ENCODE measurements at regions not wholly inside any gene's neighbourhood (a gene's known extent, or its start where the extent isn't known, plus 50 kb on each side); places are given as distances from the start of the nearest gene placed in this dataset.

DNA sequence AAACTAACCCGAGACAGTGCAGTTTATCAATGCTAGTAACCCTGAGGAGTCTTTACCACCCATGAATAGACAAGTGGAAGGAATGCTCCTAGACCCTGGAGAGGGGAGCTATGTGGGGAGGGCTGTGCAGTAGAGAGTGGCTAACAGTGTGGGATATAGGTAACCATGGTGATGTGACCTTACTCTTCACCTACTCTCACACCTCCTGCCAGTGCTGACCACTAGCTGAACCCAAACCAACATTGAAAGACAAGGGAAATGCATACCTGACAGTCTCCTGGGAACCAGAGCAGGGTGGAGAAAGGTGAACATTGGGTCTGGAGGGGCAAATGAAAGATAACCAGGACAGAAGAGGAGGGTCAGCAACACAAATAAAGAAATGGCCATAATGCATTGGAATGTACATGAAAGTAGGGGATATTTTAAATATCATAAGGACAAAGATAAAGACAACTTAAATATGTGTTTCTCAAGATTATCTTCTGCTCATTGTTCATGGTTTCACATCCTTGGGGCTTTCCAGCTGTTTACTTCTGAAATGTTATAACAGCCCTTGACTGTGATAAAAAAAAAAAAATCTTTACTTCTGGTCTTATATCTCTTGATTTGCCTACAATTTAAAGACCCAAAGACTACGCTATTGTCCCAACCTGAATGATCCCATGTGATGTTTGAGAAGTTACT lies 983.3 kb upstream of the TENM4 start:
- TF ChIP-seq CTCF (IDR thresholded peaks at IDR 0.05), result no peak

DNA sequence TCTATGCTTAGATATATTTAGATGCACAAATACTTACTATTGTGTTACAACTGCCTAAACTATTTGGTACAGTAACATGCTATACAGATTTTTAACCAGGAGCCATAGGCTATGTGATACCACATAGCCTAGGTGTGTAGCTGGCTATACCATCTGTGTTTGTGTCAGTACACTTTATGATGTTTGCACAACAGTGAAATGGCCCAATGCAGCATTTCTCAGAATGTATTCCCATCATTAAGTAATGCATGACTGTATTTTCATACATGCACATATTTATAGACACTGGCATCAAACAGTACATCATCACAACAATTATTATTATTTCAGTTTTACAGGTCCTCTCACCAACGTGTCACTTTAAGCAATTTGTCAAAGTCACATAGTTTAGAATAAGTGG lies 979.5 kb upstream of the TENM4 start:
- no peak for TF ChIP-seq CTCF (IDR thresholded peaks at IDR 0.05)

- no peak for TF ChIP-seq CTCF (IDR thresholded peaks at IDR 0.05)
Observed at GRCh38 chr11:80417681-80418080, 976.9 kb upstream of the TENM4 start.

- no peak for TF ChIP-seq CTCF (IDR thresholded peaks at IDR 0.05)
Observed at GRCh38 chr11:80415580-80415979, 974.8 kb upstream of the TENM4 start.

GRCh38 chr11:80414181-80415165 lies 973.6 kb upstream of the TENM4 start:
- TF ChIP-seq CTCF (IDR thresholded peaks at IDR 0.05), result no peak

- TF ChIP-seq CTCF (IDR thresholded peaks at IDR 0.05), result no peak
Observed at GRCh38 chr11:80412604-80413003, 971.8 kb upstream of the TENM4 start.

DNA sequence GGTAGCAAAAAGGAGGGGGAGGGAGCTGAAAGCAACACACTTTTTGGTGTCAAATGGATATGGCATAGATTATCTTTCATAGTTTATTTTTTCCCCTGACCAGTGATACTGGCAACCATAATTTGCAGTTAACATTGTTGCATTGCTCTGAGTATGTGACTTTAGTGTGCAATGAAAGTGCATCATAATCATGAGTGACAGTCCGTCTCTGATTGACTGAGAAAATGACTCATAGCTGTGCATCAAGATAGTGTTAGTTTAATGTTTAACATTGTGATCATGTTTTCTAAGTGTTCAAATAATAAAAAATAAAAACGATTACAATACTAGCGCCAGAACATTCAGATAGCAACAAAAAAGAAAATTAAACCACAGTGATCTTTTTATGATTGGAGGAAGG lies 952.4 kb upstream of the TENM4 start:
- TF ChIP-seq CTCF (IDR thresholded peaks at IDR 0.05), result no peak
